HTR-8/SVneo (cell line): ENCODE measurements at regions not wholly inside any gene's neighbourhood (a gene's known extent, or its start where the extent isn't known, plus 50 kb on each side); places are given as distances from the start of the nearest gene placed in this dataset.
"Not testable (repeated sequence)": the region's sequence is repeated elsewhere in the genome, so short reads cannot be mapped to it uniquely, and the experiment has no call there.

Experiments used
- DNase-seq: peaks from one replicate; pipeline ENCODE4 v3.0.0; 2011; ENCODE audit warnings: low spot score, mixed read lengths; ENCODE audit not compliant: insufficient read length
- FAIRE-seq: peaks from 2 replicates; lab custom pipeline; 2011; peaks lifted over from hg19 to GRCh38; lab: Jason Lieb, UNC

DNA sequence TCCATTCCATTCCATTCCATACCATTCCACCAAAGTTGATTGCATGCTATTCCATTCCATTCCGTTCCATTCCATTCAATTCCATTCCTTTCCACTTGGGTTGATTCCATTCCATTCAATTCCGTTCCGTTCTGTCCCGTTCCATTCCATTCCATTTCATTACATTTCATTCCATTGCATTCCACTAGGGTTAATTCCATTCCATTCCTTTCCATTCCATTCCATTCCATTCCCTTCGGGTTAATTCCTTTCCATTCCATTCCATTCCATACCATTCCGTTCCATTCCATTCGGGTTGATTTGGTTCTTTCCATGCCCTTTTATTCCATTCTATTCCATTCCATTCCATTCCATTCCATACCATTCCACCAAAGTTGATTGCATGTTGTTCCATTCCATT, 131.9 kb downstream of the CWH43 start:
- not testable (repeated sequence) for FAIRE-seq

GRCh38 chr4:49118379-49119212, 132.5 kb downstream of the CWH43 start:
- DNase-seq, FAIRE-seq: not testable (repeated sequence)

More for the DNA sequence above, 131.9 kb downstream of the CWH43 start:
- not testable (repeated sequence) for DNase-seq

GRCh38 chr4:49119345-49119744, 133.3 kb downstream of the CWH43 start:
- FAIRE-seq, DNase-seq: not testable (repeated sequence)

DNA sequence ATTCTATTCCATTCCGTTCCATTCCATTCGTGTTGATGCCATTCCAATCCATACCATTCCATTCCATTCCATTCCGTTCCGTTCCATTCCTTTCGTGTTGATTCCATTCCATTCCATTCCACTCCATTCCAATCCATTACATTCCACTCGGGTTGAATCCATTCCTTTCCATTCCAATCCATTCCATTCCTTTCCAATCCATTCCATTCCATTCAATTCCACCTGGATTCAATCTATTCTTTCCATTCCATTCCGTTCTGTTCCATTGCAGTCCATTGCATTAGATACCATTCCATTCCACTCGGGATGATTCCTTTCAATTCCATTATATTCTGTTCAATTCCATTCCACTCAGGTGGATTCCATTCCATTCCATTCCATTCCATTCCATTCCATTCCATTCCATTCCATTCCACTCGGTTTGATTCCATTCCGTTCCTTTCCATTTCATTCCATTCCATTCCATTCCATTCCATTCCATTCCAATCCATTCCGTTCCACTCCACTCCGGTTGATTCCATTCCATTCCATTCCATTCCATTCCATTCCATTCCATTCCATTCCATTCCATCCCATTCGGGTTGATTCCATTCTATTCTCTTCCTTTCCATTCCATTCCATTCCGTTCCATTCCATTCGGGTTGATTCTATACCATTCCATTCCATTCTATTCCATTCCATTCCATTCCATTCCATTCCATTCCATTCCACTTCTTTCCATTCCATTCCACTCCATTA, 134.1 kb downstream of the CWH43 start:
- DNase-seq = not testable (repeated sequence)

DNA sequence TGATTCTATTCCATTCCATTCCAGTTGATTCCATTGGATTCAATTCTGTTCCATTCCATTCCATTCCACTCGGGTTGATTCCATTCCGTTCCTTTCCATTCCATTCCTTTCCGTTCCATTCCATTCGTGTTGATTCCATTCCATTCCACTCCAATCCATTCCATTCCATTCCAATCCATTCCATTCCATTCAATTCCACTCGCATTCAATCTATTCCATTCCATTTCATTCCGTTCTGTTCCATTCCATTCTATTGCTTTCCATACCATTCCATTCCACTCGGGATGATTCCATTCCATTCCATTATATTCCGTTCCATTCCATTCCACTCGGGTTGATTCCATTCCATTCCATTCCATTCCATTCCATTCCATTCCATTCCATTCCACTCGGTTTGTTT, 134.7 kb downstream of the CWH43 start:
- not testable (repeated sequence) for FAIRE-seq, DNase-seq

More for the DNA sequence above, 134.1 kb downstream of the CWH43 start:
- FAIRE-seq = not testable (repeated sequence)

DNA sequence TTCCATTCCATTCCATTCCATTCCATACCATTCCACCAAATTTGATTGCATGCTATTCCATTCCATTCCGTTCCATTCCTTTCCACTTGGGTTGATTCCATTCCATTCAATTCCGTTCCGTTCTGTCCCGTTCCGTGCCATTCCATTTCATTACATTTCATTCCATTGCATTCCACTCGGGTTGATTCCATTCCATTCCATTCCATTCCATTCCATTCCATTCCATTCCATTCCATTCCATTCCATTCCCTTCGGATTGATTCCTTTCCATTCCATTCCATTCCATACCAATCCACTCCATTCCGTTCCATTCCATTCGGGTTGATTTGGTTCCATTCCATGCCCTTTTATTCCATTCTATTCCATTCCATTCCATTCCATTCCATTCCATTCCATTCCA, 140.4 kb downstream of the CWH43 start:
- FAIRE-seq, DNase-seq: not testable (repeated sequence)

GRCh38 chr4:49126858-49127257, 140.8 kb downstream of the CWH43 start:
- FAIRE-seq, DNase-seq: not testable (repeated sequence)

GRCh38 chr4:49129385-49129784, 143.3 kb downstream of the CWH43 start:
- FAIRE-seq, DNase-seq: not testable (repeated sequence)

DNA sequence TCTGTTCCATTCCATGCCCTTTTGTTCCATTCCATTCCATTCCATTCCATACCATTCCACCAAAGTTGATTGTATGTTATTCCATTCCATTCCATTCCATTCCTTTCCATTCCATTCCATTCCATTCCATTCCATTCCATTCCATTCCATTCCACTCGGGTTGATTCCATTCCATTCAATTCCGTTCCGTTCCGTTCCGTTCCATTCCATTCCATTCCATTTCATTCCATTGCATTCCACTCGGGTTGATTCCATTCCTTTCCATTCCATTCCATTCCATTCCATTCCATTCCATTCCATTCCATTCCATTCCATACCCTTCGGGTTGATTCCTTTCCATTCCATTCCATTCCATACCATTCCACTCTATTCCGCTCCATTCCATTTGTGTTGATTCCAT, 143.8 kb downstream of the CWH43 start:
- not testable (repeated sequence) for FAIRE-seq, DNase-seq

- not testable (repeated sequence) for FAIRE-seq, DNase-seq
Observed at GRCh38 chr4:49130724-49131123, 144.6 kb downstream of the CWH43 start.

GRCh38 chr4:49137043-49137442, 151.0 kb downstream of the CWH43 start:
- not testable (repeated sequence) for DNase-seq, FAIRE-seq

DNA sequence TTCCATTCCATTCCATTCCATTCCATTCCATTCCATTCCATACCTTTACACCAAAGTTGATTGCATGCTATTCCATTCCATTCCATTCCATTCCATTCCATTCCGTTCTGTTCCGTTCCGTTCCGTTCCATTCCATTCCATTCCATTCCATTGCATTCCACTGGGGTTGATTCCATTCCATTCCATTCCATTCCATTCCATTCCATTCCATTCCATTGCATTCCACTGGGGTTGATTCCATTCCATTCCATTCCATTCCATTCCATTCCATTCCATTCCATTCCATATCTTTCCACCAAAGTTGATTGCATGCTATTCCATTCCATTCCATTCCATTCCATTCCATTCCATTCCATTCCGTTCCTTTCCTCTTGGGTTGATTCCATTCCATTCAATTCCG, 151.9 kb downstream of the CWH43 start:
- FAIRE-seq, DNase-seq: not testable (repeated sequence)

GRCh38 chr4:49138818-49139217, 152.7 kb downstream of the CWH43 start:
- not testable (repeated sequence) for DNase-seq, FAIRE-seq

DNA sequence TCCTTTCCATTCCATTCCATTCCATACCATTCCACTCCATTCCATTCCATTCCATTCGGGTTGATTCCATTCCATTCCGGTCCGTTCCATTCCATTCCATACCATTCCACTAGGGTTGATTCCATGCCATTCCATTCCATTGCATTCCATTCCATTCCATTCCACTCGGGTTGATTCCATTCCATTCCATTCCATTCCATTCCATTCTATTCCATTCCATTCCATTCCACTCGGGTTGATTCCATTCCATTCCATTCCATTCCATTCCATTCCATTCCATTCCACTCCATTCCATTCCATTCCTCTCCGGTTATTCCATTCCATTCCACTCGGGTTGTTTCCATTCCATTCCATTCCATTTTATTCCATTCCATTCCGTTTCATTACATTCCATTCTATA, 153.4 kb downstream of the CWH43 start:
- DNase-seq, FAIRE-seq: not testable (repeated sequence)

- FAIRE-seq, DNase-seq: not testable (repeated sequence)
Observed at GRCh38 chr4:49140351-49140750, 154.3 kb downstream of the CWH43 start.

- DNase-seq, FAIRE-seq: not testable (repeated sequence)
Observed at GRCh38 chr4:49141955-49142354, 155.9 kb downstream of the CWH43 start.

DNA sequence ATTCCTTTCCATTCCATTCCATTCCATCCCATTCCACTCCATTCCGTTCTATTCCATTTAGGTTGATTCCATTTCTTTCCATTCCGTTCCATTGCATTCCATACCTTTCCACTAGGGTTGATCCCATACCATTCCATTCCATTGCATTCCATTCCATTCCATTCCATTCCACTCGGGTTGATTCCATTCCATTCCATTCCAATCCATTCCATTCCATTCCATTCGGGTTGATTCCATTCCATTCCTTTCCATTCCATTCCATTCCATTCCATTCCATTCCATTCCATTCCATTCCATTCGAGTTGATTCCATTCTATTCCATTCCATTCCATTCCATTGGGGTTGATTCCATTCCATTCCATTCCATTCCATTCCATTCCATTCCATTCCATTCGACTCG, 161.1 kb downstream of the CWH43 start:
- not testable (repeated sequence) for FAIRE-seq, DNase-seq

GRCh38 chr4:49147596-49147995, 161.5 kb downstream of the CWH43 start:
- not testable (repeated sequence) for FAIRE-seq

GRCh38 chr4:49149006-49149975, 163.2 kb downstream of the CWH43 start:
- not testable (repeated sequence) for FAIRE-seq, DNase-seq

More at GRCh38 chr4:49147596-49147995, 161.5 kb downstream of the CWH43 start:
- DNase-seq = not testable (repeated sequence)
